Fibroblast of lung (primary cell): ENCODE measurements at regions not wholly inside any gene's neighbourhood (a gene's known extent, or its start where the extent isn't known, plus 50 kb on each side); places are given as distances from the start of the nearest gene placed in this dataset.

Experiments used
- DNase-seq, 2 donors: peaks; one replicate each; pipeline versions ENCODE4 v3.0.0 to v3.0.0-alpha.2; 2010; ENCODE audit warnings: low read depth in 2 of 2
- H2AFZ ChIP-seq: 2 replicates; pipeline ENCODE4 v1.5.1; 2012; ENCODE audit warnings: low read length, control low read depth, inconsistent platforms
- H3K27ac ChIP-seq: 2 replicates; pipeline ENCODE4 v1.5.1; 2011; ENCODE audit warnings: low read length, control low read depth; ENCODE audit not compliant: insufficient read depth
- H3K27me3 ChIP-seq: 2 replicates; pipeline ENCODE4 v1.5.1; 2011; ENCODE audit warnings: mild to moderate bottlenecking, low read length; ENCODE audit not compliant: control insufficient read depth, insufficient read depth
- H3K36me3 ChIP-seq: 2 replicates; pipeline ENCODE4 v1.5.1; 2011; ENCODE audit warnings: low read length; ENCODE audit not compliant: control insufficient read depth, insufficient read depth
- H3K4me1 ChIP-seq: 2 replicates; pipeline ENCODE4 v1.5.1; 2011; ENCODE audit warnings: low read length; ENCODE audit not compliant: control insufficient read depth, insufficient read depth; ENCODE audit errors: extremely low read depth
- H3K4me2 ChIP-seq: 2 replicates; pipeline ENCODE4 v1.5.1; 2011; ENCODE audit warnings: low read length, control low read depth; ENCODE audit not compliant: insufficient read depth; ENCODE audit errors: extremely low read depth
- H3K4me3 ChIP-seq, 4 experiments: fragments of 200-600 bp in 1 of 4; sonication (generic) in 1 of 4; replicated peaks in 1 of 4; 2 replicates each; pipeline ENCODE4 v1.5.1; 2011 to 2016; ENCODE audit warnings: low read length in 4 of 4, low read depth in 3 of 4, mild to moderate bottlenecking in 3 of 4, control low read depth in 2 of 4, inconsistent platforms in 1 of 4, mixed read lengths in 1 of 4; ENCODE audit not compliant: insufficient read depth in 1 of 4; ENCODE audit errors: control extremely low read depth in 1 of 4
- H3K79me2 ChIP-seq: 2 replicates; pipeline ENCODE4 v1.5.1; 2012; ENCODE audit warnings: mild to moderate bottlenecking, low read length, inconsistent platforms; ENCODE audit not compliant: control insufficient read depth, insufficient read depth
- H3K9ac ChIP-seq: 2 replicates; pipeline ENCODE4 v1.5.1; 2011; ENCODE audit warnings: mild to moderate bottlenecking, low read length, control low read depth; ENCODE audit not compliant: insufficient read depth
- H3K9me3 ChIP-seq: 2 replicates; pipeline ENCODE4 v1.5.1; 2012; ENCODE audit warnings: low read depth, low read length; ENCODE audit not compliant: control insufficient read depth, insufficient read depth
- H4K20me1 ChIP-seq: 2 replicates; pipeline ENCODE4 v1.5.1; 2011; ENCODE audit warnings: low read length; ENCODE audit not compliant: control insufficient read depth, insufficient read depth; ENCODE audit errors: extremely low read depth
- EZH2 ChIP-seq: IDR thresholded peaks from 2 replicates; pipeline ENCODE4 v1.5.1; 2012; ENCODE audit warnings: low read length, control low read depth, mild to moderate bottlenecking; ENCODE audit errors: missing control alignments
- TF ChIP-seq, protein P1 (sequence below), 2 donors: IDR thresholded peaks in 1 of 2; conservative IDR thresholded peaks in 1 of 2; 1 replicate in 1 of 2; 2 replicates in 1 of 2; pipeline ENCODE4 v1.5.1; 2011 to 2012; ENCODE audit warnings: low read length in 2 of 2, control low read depth in 1 of 2, inconsistent platforms in 1 of 2, low read depth in 1 of 2, mild to moderate bottlenecking in 1 of 2

DNA sequence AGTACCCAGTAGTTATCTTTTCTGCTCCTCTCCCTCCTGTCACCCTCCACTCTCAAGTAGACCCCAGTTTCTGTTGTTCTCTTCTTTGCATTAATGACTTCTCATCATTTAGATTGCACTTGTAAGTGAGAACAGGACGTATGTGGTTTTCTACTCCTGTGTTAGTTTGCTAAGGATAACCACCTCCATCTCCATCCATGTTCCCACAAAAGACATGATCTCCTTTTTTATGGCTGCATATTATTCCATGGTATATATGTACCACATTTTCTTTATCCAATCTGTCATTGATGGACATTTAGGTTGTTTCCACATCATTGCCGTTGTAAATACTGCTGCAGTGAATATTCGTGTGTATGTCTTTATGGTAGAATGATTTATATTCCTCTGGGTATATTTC lies 1346.5 kb downstream of the MRPL39 start:
- no peak overlapping the region for H3K4me2 ChIP-seq
- no peaks in the 10 kb centered on the region for H4K20me1 ChIP-seq
- no peaks in the 10 kb centered on the region for H3K4me1 ChIP-seq
- H3K9ac ChIP-seq: no peak overlapping the region
- H3K27me3 ChIP-seq: no peaks in the 10 kb centered on the region
- no peak overlapping the region for H2AFZ ChIP-seq
- H3K4me3 ChIP-seq: no peak overlapping the region
- no peaks in the 10 kb centered on the region for H3K36me3 ChIP-seq
- H3K27ac ChIP-seq: no peak overlapping the region
- no peaks in the 10 kb centered on the region for H3K9me3 ChIP-seq
- no peak for DNase-seq
- H3K79me2 ChIP-seq: no peaks in the 10 kb centered on the region
- TF ChIP-seq EZH2: no peak
- TF ChIP-seq, protein P1, sequence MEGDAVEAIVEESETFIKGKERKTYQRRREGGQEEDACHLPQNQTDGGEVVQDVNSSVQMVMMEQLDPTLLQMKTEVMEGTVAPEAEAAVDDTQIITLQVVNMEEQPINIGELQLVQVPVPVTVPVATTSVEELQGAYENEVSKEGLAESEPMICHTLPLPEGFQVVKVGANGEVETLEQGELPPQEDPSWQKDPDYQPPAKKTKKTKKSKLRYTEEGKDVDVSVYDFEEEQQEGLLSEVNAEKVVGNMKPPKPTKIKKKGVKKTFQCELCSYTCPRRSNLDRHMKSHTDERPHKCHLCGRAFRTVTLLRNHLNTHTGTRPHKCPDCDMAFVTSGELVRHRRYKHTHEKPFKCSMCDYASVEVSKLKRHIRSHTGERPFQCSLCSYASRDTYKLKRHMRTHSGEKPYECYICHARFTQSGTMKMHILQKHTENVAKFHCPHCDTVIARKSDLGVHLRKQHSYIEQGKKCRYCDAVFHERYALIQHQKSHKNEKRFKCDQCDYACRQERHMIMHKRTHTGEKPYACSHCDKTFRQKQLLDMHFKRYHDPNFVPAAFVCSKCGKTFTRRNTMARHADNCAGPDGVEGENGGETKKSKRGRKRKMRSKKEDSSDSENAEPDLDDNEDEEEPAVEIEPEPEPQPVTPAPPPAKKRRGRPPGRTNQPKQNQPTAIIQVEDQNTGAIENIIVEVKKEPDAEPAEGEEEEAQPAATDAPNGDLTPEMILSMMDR (conservative IDR thresholded peaks at IDR 0.05 in 1 of 2, IDR thresholded peaks at IDR 0.05 in 1 of 2; ENCODE audit: low read depth in 1 of 2, low read length in 2 of 2): no peak

DNA sequence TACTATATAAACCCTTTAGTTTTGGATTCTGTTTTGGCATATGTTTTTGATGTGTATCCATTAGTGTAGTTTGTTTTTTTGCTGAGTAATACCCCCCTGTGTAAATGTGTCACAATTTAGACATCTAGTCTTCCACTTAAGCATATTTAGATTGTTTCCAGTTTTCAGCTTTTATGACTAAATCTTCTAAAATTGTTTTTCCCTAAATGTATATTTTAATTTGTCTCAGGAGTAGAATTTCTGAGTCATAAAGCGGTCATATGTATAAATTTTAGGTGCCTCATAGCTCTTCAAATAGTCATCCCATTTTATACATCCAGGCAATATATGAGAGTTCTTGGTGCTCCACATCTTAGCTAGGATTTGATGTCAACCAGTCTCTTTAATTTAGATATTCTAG lies 1348.0 kb downstream of the MRPL39 start:
- no peak for TF ChIP-seq EZH2
- TF ChIP-seq, protein P1 (conservative IDR thresholded peaks at IDR 0.05 in 1 of 2, IDR thresholded peaks at IDR 0.05 in 1 of 2; ENCODE audit: low read depth in 1 of 2, low read length in 2 of 2): no peak
- no peaks in the 10 kb centered on the region for H3K9me3 ChIP-seq
- no peaks in the 10 kb centered on the region for H3K79me2 ChIP-seq
- no peaks in the 10 kb centered on the region for H3K36me3 ChIP-seq
- no peak overlapping the region for H3K4me3 ChIP-seq
- no peak overlapping the region for H3K27ac ChIP-seq
- H3K9ac ChIP-seq: no peak overlapping the region
- H2AFZ ChIP-seq: no peak overlapping the region
- H3K27me3 ChIP-seq: no peaks in the 10 kb centered on the region
- DNase-seq: peak; percentile 3 to 8
- H3K4me2 ChIP-seq: no peak overlapping the region
- H3K4me1 ChIP-seq: no peaks in the 10 kb centered on the region
- H4K20me1 ChIP-seq: no peaks in the 10 kb centered on the region

DNA sequence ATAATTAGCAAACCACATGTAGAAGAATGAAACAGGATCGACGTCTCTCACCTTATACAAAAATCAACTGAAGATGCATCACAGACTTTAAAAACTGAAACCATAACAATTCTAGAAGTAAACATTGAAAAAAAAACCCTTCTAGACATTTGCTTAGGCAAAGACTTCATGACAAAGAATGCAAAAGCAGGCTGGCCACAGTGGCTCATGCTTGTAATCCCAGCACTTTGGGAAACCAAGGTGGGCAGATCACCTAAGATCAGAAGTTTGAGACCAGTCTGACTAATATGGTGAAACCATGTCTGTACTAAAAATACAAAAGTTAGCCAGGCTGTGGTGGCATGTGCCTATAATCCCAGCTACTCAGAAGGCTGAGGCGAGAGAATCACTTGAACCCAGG lies 1351.7 kb downstream of the MRPL39 start:
- Histone ChIP-seq H3K79me2 (no peaks in the 10 kb centered on the region), H3K4me3 (no peak overlapping the region), H4K20me1 (no peaks in the 10 kb centered on the region), H3K36me3 (no peaks in the 10 kb centered on the region), H2AFZ (no peak overlapping the region), H3K27me3 (no peaks in the 10 kb centered on the region), H3K27ac (no peak overlapping the region), H3K4me2 (no peak overlapping the region), H3K4me1 (no peaks in the 10 kb centered on the region), H3K9me3 (no peaks in the 10 kb centered on the region), H3K9ac (no peak overlapping the region)
- TF ChIP-seq EZH2: no peak
- TF ChIP-seq, protein P1 (conservative IDR thresholded peaks at IDR 0.05 in 1 of 2, IDR thresholded peaks at IDR 0.05 in 1 of 2; ENCODE audit: low read depth in 1 of 2, low read length in 2 of 2): no peak
- no peak for DNase-seq
